ENCODE measurements at regions not wholly inside any gene's neighbourhood (a gene's known extent, or its start where the extent isn't known, plus 50 kb on each side); places are given as distances from the start of the nearest gene placed in this dataset.

GRCh38 chr1:101185421-101185820 is 51.4 kb upstream of the S1PR1 start:
- Histone ChIP-seq H3K9me2 (replicated peaks; ENCODE audit: insufficient read depth) (no peaks in the 10 kb centered on the region), H3K4me2 (no peak overlapping the region), H3K4me1 (ENCODE audit: insufficient read depth) (no peaks in the 10 kb centered on the region), H2AFZ (no peak overlapping the region), H3K27me3 (no peaks in the 10 kb centered on the region), H3K36me3 (replicated peaks; ENCODE audit: insufficient read depth, low read depth) (no peaks in the 10 kb centered on the region), H3K79me2 (no peaks in the 10 kb centered on the region), H3K27ac (no peak overlapping the region), H3K4me3 (no peak overlapping the region), H4K20me1 (ENCODE audit: insufficient read depth, poor library complexity, severe bottlenecking) (no peaks in the 10 kb centered on the region), H3K9me3 (ENCODE audit: low read depth) (no peaks in the 10 kb centered on the region)
- 76% methylated on average over 3 of the region's 3 CpGs for WGBS (ENCODE audit: low lambda C conversion rate, missing lambda C conversion rate)
- TF ChIP-seq CTCF (IDR thresholded peaks at IDR 0.05; ENCODE audit: poor library complexity), result no peak
- no peak for TF ChIP-seq EZH2 (IDR thresholded peaks at IDR 0.05; ENCODE audit: borderline replicate concordance)
- no peak for TF ChIP-seq EZH2phosphoT487 (IDR thresholded peaks at IDR 0.05; ENCODE audit: low read depth, severe bottlenecking, unreplicated experiment)
- DNase-seq (ENCODE audit: low spot score), result no peak

GRCh38 chr1:101183388-101183699 is 53.5 kb upstream of the S1PR1 start:
- WGBS (ENCODE audit: low lambda C conversion rate, missing lambda C conversion rate), result 49% methylated on average over 3 of the region's 3 CpGs
- H3K27me3 ChIP-seq, result no peaks in the 10 kb centered on the region
- no peak overlapping the region for H2AFZ ChIP-seq
- no peak for DNase-seq (ENCODE audit: low spot score)
- no peaks in the 10 kb centered on the region for H3K79me2 ChIP-seq
- no peak overlapping the region for H3K4me2 ChIP-seq
- no peak overlapping the region for H3K27ac ChIP-seq
- no peaks in the 10 kb centered on the region for H4K20me1 ChIP-seq (ENCODE audit: insufficient read depth, poor library complexity, severe bottlenecking)
- TF ChIP-seq CTCF (IDR thresholded peaks at IDR 0.05; ENCODE audit: poor library complexity) (no peak), EZH2phosphoT487 (IDR thresholded peaks at IDR 0.05; ENCODE audit: low read depth, severe bottlenecking, unreplicated experiment) (no peak), EZH2 (IDR thresholded peaks at IDR 0.05; ENCODE audit: borderline replicate concordance) (no peak)
- H3K4me3 ChIP-seq, result no peak overlapping the region
- H3K36me3 ChIP-seq (replicated peaks; ENCODE audit: insufficient read depth, low read depth), result no peaks in the 10 kb centered on the region
- no peaks in the 10 kb centered on the region for H3K9me2 ChIP-seq (replicated peaks; ENCODE audit: insufficient read depth)
- no peaks in the 10 kb centered on the region for H3K9me3 ChIP-seq (ENCODE audit: low read depth)
- H3K4me1 ChIP-seq (ENCODE audit: insufficient read depth), result no peaks in the 10 kb centered on the region

DNA sequence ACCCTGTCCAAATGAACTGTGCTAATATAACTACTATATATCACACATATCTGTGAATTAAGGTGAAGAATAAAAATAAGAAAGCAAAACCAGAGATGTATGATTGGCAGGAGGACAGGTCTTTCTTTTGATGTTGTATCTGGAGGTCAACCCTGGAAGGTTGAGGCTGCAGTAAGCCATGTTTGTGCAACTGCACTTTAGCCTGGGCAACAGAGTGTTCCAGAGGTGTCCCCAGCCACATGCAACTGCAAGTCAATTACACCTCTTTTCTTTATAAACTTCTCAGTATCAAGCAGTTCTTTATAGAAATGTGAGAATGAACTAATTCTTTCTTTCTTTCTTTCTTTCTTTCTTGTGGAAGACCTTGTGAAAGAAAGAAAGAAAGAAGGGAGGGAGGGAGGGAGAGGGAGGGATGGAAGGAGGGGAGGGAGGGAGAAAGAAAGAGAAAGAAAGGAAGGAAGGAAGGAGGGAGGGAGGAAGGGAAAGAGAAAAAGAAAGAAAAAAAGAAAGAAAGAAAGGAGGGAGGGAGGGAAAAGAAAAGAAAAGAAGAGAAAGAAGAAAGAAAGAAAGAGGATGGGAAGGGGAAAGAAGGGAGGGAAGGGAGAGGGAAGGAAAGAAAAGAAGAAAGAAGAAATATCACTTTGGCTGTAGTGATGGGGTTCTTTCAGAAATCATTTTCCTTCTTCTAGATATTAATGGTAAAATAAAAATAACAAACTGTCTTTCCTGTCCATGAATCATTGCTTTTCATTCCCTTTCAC is 54.0 kb upstream of the S1PR1 start:
- no peaks in the 10 kb centered on the region for H4K20me1 ChIP-seq (ENCODE audit: insufficient read depth, poor library complexity, severe bottlenecking)
- no peak overlapping the region for H3K4me2 ChIP-seq
- H3K4me1 ChIP-seq (ENCODE audit: insufficient read depth), result no peaks in the 10 kb centered on the region
- no peak for DNase-seq (ENCODE audit: low spot score)
- H3K9me2 ChIP-seq (replicated peaks; ENCODE audit: insufficient read depth), result no peaks in the 10 kb centered on the region
- H2AFZ ChIP-seq, result no peak overlapping the region
- no peak overlapping the region for H3K27ac ChIP-seq
- no peaks in the 10 kb centered on the region for H3K9me3 ChIP-seq (ENCODE audit: low read depth)
- H3K27me3 ChIP-seq, result no peaks in the 10 kb centered on the region
- H3K4me3 ChIP-seq, result no peak overlapping the region
- H3K36me3 ChIP-seq (replicated peaks; ENCODE audit: insufficient read depth, low read depth), result no peaks in the 10 kb centered on the region
- TF ChIP-seq EZH2 (IDR thresholded peaks at IDR 0.05; ENCODE audit: borderline replicate concordance) (no peak), EZH2phosphoT487 (IDR thresholded peaks at IDR 0.05; ENCODE audit: low read depth, severe bottlenecking, unreplicated experiment) (no peak), CTCF (IDR thresholded peaks at IDR 0.05; ENCODE audit: poor library complexity) (no peak)
- no peaks in the 10 kb centered on the region for H3K79me2 ChIP-seq
